SH-SY5Y (cell line): ENCODE measurements at regions not wholly inside any gene's neighbourhood (a gene's known extent, or its start where the extent isn't known, plus 50 kb on each side); places are given as distances from the start of the nearest gene placed in this dataset.

Experiments
- GATA2 ChIP-seq: IDR thresholded peaks from 2 replicates; pipeline ENCODE4 v1.6.1; 2011; ENCODE audit warnings: mild to moderate bottlenecking, low read depth, low read length
- GATA3 ChIP-seq: IDR thresholded peaks from 2 replicates; pipeline ENCODE4 v1.6.1; 2011; ENCODE audit warnings: low read depth, mild to moderate bottlenecking, low read length, moderate library complexity

- no peak for TF ChIP-seq GATA2
- no peak for TF ChIP-seq GATA3
Measured at GRCh38 chr11:28739489-28740280, 631.5 kb downstream of the METTL15 start.

GRCh38 chr11:28738549-28738948, 630.4 kb downstream of the METTL15 start:
- TF ChIP-seq GATA3 (no peak), GATA2 (no peak)

- TF ChIP-seq GATA2 (no peak), GATA3 (no peak)
Measured at GRCh38 chr11:28736256-28736655, 628.1 kb downstream of the METTL15 start.

- no peak for TF ChIP-seq GATA2
- TF ChIP-seq GATA3: no peak
Measured at GRCh38 chr11:28735511-28735910, 627.3 kb downstream of the METTL15 start.

- TF ChIP-seq GATA3 (no peak), GATA2 (no peak)
Measured at GRCh38 chr11:28730889-28731288, 622.7 kb downstream of the METTL15 start.

- no peak for TF ChIP-seq GATA3
- no peak for TF ChIP-seq GATA2
Measured at GRCh38 chr11:28730336-28730735, 622.1 kb downstream of the METTL15 start.

- TF ChIP-seq GATA2 (no peak), GATA3 (no peak)
Measured at GRCh38 chr11:28729339-28729738, 621.2 kb downstream of the METTL15 start.

- no peak for TF ChIP-seq GATA2
- TF ChIP-seq GATA3: no peak
Measured at GRCh38 chr11:28728666-28729065, 620.5 kb downstream of the METTL15 start.

GRCh38 chr11:28727254-28727653, 619.1 kb downstream of the METTL15 start:
- TF ChIP-seq GATA3: no peak
- no peak for TF ChIP-seq GATA2

- TF ChIP-seq GATA2 (no peak), GATA3 (no peak)
Measured at GRCh38 chr11:28726432-28726831, 618.2 kb downstream of the METTL15 start.

GRCh38 chr11:28715726-28716125, 607.5 kb downstream of the METTL15 start:
- no peak for TF ChIP-seq GATA2
- TF ChIP-seq GATA3: no peak

- TF ChIP-seq GATA2 (no peak), GATA3 (no peak)
Measured at GRCh38 chr11:28713850-28714249, 605.7 kb downstream of the METTL15 start.

- TF ChIP-seq GATA2 (no peak), GATA3 (no peak)
Measured at GRCh38 chr11:28708075-28708474, 599.9 kb downstream of the METTL15 start.

- TF ChIP-seq GATA3: no peak
- TF ChIP-seq GATA2: no peak
Measured at GRCh38 chr11:28704801-28705200, 596.6 kb downstream of the METTL15 start.

- TF ChIP-seq GATA2 (no peak), GATA3 (no peak)
Measured at GRCh38 chr11:28703371-28703770, 595.2 kb downstream of the METTL15 start.
